H9 (cell line): ENCODE measurements at regions not wholly inside any gene's neighbourhood (a gene's known extent, or its start where the extent isn't known, plus 50 kb on each side); places are given as distances from the start of the nearest gene placed in this dataset.

Experiments
- DNase-seq: peaks from one replicate; pipeline ENCODE4 v3.0.0-alpha.2; 2017
- H2AFZ ChIP-seq: one replicate; pipeline ENCODE4 v1.6.1; 2013; ENCODE audit warnings: mild to moderate bottlenecking, low read length, control low read depth, moderate library complexity
- H2AK5ac ChIP-seq: 2 replicates; pipeline ENCODE4 v1.6.1; 2013; ENCODE audit warnings: low read length, control low read depth, mixed read lengths; ENCODE audit not compliant: insufficient read length
- H2BK120ac ChIP-seq: one replicate; pipeline ENCODE4 v1.6.1; 2013; ENCODE audit warnings: low read depth, mild to moderate bottlenecking, low read length, control low read depth, inconsistent platforms; ENCODE audit not compliant: poor library complexity, severe bottlenecking
- H2BK12ac ChIP-seq: 2 replicates; pipeline ENCODE4 v1.6.1; 2013; ENCODE audit warnings: low read length, control low read depth, mixed read lengths, low read depth; ENCODE audit not compliant: insufficient read length
- H2BK15ac ChIP-seq: 2 replicates; pipeline ENCODE4 v1.6.1; 2013; ENCODE audit warnings: low read depth, low read length, control low read depth
- H2BK20ac ChIP-seq: one replicate; pipeline ENCODE4 v1.6.1; 2013; ENCODE audit warnings: low read depth, mild to moderate bottlenecking, low read length, control low read depth, inconsistent platforms; ENCODE audit not compliant: poor library complexity, severe bottlenecking
- H2BK5ac ChIP-seq: 2 replicates; pipeline ENCODE4 v1.6.1; 2013; ENCODE audit warnings: low read length, control low read depth, mixed read lengths; ENCODE audit not compliant: insufficient read length
- H3K14ac ChIP-seq: 2 replicates; pipeline ENCODE4 v1.6.1; 2013; ENCODE audit warnings: low read length, control low read depth; ENCODE audit not compliant: insufficient read depth
- H3K18ac ChIP-seq: 2 replicates; pipeline ENCODE4 v1.6.1; 2013; ENCODE audit warnings: low read depth, mild to moderate bottlenecking, mixed read lengths, low read length, control low read depth; ENCODE audit not compliant: insufficient read length
- H3K23ac ChIP-seq: 2 replicates; pipeline ENCODE4 v1.6.1; 2013; ENCODE audit warnings: low read length, control low read depth, mixed read lengths, low read depth; ENCODE audit not compliant: insufficient read length
- H3K23me2 ChIP-seq: 2 replicates; pipeline ENCODE4 v1.6.1; 2013; ENCODE audit warnings: low read depth, mild to moderate bottlenecking, mixed read lengths, low read length, control low read depth; ENCODE audit not compliant: insufficient read length, poor library complexity, severe bottlenecking
- H3K27ac ChIP-seq: 2 replicates; pipeline ENCODE4 v1.5.1; 2013; ENCODE audit warnings: low read length, control low read depth, mixed read lengths, low read depth; ENCODE audit not compliant: insufficient read length
- H3K27me3 ChIP-seq: 2 replicates; pipeline ENCODE4 v1.6.1; 2013; ENCODE audit warnings: low read length, control low read depth, inconsistent platforms; ENCODE audit not compliant: insufficient read depth
- H3K4ac ChIP-seq: 2 replicates; pipeline ENCODE4 v1.6.1; 2013; ENCODE audit warnings: low read depth, mild to moderate bottlenecking, control low read depth, inconsistent platforms, low read length, moderate library complexity
- H3K4me1 ChIP-seq: 2 replicates; pipeline ENCODE4 v1.6.1; 2013; ENCODE audit warnings: low read length, control low read depth, inconsistent platforms; ENCODE audit not compliant: insufficient read depth
- H3K4me2 ChIP-seq: 2 replicates; pipeline ENCODE4 v1.6.1; 2013; ENCODE audit warnings: low read length, control low read depth, mixed read lengths; ENCODE audit not compliant: insufficient read length, insufficient read depth
- H3K56ac ChIP-seq: 2 replicates; pipeline ENCODE4 v1.6.1; 2013; ENCODE audit warnings: low read depth, mild to moderate bottlenecking, mixed read lengths, low read length, control low read depth; ENCODE audit not compliant: insufficient read length
- H3K79me1 ChIP-seq: 2 replicates; pipeline ENCODE4 v1.6.1; 2013; ENCODE audit warnings: low read depth, mild to moderate bottlenecking, moderate library complexity, low read length, control low read depth, inconsistent platforms; ENCODE audit not compliant: insufficient read depth, poor library complexity, severe bottlenecking
- H3K79me2 ChIP-seq: 2 replicates; pipeline ENCODE4 v1.6.1; 2013; ENCODE audit warnings: low read length, control low read depth, inconsistent platforms; ENCODE audit not compliant: insufficient read depth
- H3K9ac ChIP-seq: 2 replicates; pipeline ENCODE4 v1.6.1; 2013; ENCODE audit warnings: low read length, control low read depth, mixed read lengths; ENCODE audit not compliant: insufficient read length; ENCODE audit errors: extremely low read depth
- H3K9me3 ChIP-seq: one replicate; pipeline ENCODE4 v1.6.1; 2013; ENCODE audit warnings: low read depth, low read length, inconsistent platforms; ENCODE audit not compliant: control insufficient read depth
- H3T11ph ChIP-seq: one replicate; pipeline ENCODE4 v1.6.1; 2013; ENCODE audit warnings: mild to moderate bottlenecking, low read length, control low read depth, inconsistent platforms
- H4K20me1 ChIP-seq: one replicate; pipeline ENCODE4 v1.6.1; 2013; ENCODE audit not compliant: control insufficient read depth, insufficient read length, insufficient read depth
- H4K5ac ChIP-seq: 2 replicates; pipeline ENCODE4 v1.6.1; 2013; ENCODE audit warnings: low read depth, mild to moderate bottlenecking, mixed read lengths, low read length, control low read depth; ENCODE audit not compliant: insufficient read length
- H4K8ac ChIP-seq: replicated peaks from 2 replicates; pipeline ENCODE4 v1.6.1; 2013; ENCODE audit warnings: low read length, control low read depth, mixed read lengths, low read depth; ENCODE audit not compliant: insufficient read length
- H4K91ac ChIP-seq: 2 replicates; pipeline ENCODE4 v1.6.1; 2013; ENCODE audit warnings: low read depth, mild to moderate bottlenecking, moderate library complexity, mixed read lengths, low read length, control low read depth; ENCODE audit not compliant: insufficient read length
- H3K27ac Mint-ChIP-seq, 3 experiments: 2 replicates in 2 of 3; 3 replicates in 1 of 3; pipeline ENCODE4 v1.8.0; 2020 to 2021; ENCODE audit warnings: mixed read lengths in 3 of 3, mild to moderate bottlenecking in 1 of 3, moderate library complexity in 1 of 3
- H3K27me3 Mint-ChIP-seq: 2 replicates; pipeline ENCODE4 v1.8.0; 2021; ENCODE audit warnings: low read depth, mild to moderate bottlenecking, moderate library complexity, mixed read lengths
- H3K36me3 Mint-ChIP-seq, 3 experiments: 2 replicates in 2 of 3; 3 replicates in 1 of 3; pipeline ENCODE4 v1.8.0; 2020 to 2021; ENCODE audit warnings: low read depth in 3 of 3, mixed read lengths in 3 of 3; ENCODE audit not compliant: insufficient read depth in 1 of 3
- H3K4me1 Mint-ChIP-seq, 2 experiments: 2 replicates each; pipeline ENCODE4 v1.8.0; 2020; ENCODE audit warnings: mixed read lengths in 2 of 2
- H3K4me3 Mint-ChIP-seq, 2 experiments: 2 replicates in 1 of 2; 3 replicates in 1 of 2; pipeline ENCODE4 v1.8.0; 2020 to 2021; ENCODE audit warnings: mild to moderate bottlenecking in 2 of 2, mixed read lengths in 2 of 2, moderate library complexity in 1 of 2
- H3K9me3 Mint-ChIP-seq, 2 experiments: 2 replicates in 1 of 2; 3 replicates in 1 of 2; pipeline ENCODE4 v1.8.0; 2020; ENCODE audit warnings: mild to moderate bottlenecking in 2 of 2, mixed read lengths in 2 of 2, moderate library complexity in 1 of 2
- CTCF ChIP-seq: fragments of 200-600 bp; sonication (generic); conservative IDR thresholded peaks from 3 replicates; pipeline ENCODE4 v1.8.0; 2021; ENCODE audit warnings: antibody characterized with exemption, mild to moderate bottlenecking
- WGBS: extraction: QIAGEN DNeasy Blood & Tissue Kit; methylation state at CpG from one replicate; pipeline ENCODE4 v1.1.7; 2013; ENCODE audit warnings: missing lambda C conversion rate, low lambda C conversion rate, mixed read lengths; ENCODE audit not compliant: insufficient read length; ENCODE audit errors: extremely low coverage; 5-methylcytosine and 5-hydroxymethylcytosine counted together

- Mint-ChIP-seq H3K9me3 (peaks cover 0 to 2% of the 10 kb centered on the region in 2 experiments; a peak in 1 of 5 replicates), H3K4me3 (no peak overlapping the region), H3K27ac (no peak overlapping the region), H3K4me1 (peaks cover 0 to 6% of the 10 kb centered on the region in 2 experiments; a peak in 1 of 4 replicates), H3K27me3 (no peaks in the 10 kb centered on the region), H3K36me3 (no peaks in the 10 kb centered on the region)
- no peaks in the 10 kb centered on the region for H3K79me1 ChIP-seq
- no CpG with 5 or more reads among the region's 9 CpGs for WGBS
- no peaks in the 10 kb centered on the region for H3K9me3 ChIP-seq
- H4K20me1 ChIP-seq = no peaks in the 10 kb centered on the region
- H3K27ac ChIP-seq = no peak overlapping the region
- H3K56ac ChIP-seq = no peak overlapping the region
- no peak overlapping the region for H4K91ac ChIP-seq
- no peak overlapping the region for H3K4ac ChIP-seq
- H3K23me2 ChIP-seq = no peaks in the 10 kb centered on the region
- no peak overlapping the region for H3K4me2 ChIP-seq
- H4K8ac ChIP-seq = no peak overlapping the region
- no peaks in the 10 kb centered on the region for H3K79me2 ChIP-seq
- H2AFZ ChIP-seq = no peak overlapping the region
- H4K5ac ChIP-seq = no peak overlapping the region
- H3K18ac ChIP-seq = no peak overlapping the region
- no peak for DNase-seq
- peaks cover 4% of the 10 kb centered on the region; the same call in 1 of the 2 replicates for H3K4me1 ChIP-seq
- H3T11ph ChIP-seq = no peak overlapping the region
- no peak overlapping the region for H2BK20ac ChIP-seq
- H3K27me3 ChIP-seq = no peaks in the 10 kb centered on the region
- H2BK5ac ChIP-seq = no peak overlapping the region
- TF ChIP-seq CTCF = no peak
- H2BK12ac ChIP-seq = no peak overlapping the region
- H2BK15ac ChIP-seq = no peak overlapping the region
- no peak overlapping the region for H3K23ac ChIP-seq
- H2AK5ac ChIP-seq = no peak overlapping the region
- H3K14ac ChIP-seq = no peak overlapping the region
- H2BK120ac ChIP-seq = no peak overlapping the region
- H3K9ac ChIP-seq = no peak overlapping the region
Observed at GRCh38 chr6:133608620-133609019, 280.3 kb upstream of the TCF21 start.
